CD14-positive monocyte (primary cell): ENCODE measurements at regions not wholly inside any gene's neighbourhood (a gene's known extent, or its start where the extent isn't known, plus 50 kb on each side); places are given as distances from the start of the nearest gene placed in this dataset.

ENCODE experiments used
- DNase-seq, 3 donors: peaks; one replicate each; pipeline ENCODE4 v3.0.0-alpha.2; 2011 to 2022
- H2AFZ ChIP-seq: 2 replicates; pipeline ENCODE4 v1.6.0; 2012; ENCODE audit warnings: mild to moderate bottlenecking, low read depth, low read length, inconsistent platforms; ENCODE audit not compliant: insufficient read depth, poor library complexity, severe bottlenecking
- H3K27ac ChIP-seq, 2 donors: 1 replicate in 1 of 2; 2 replicates in 1 of 2; pipeline ENCODE4 v1.5.1; 2012 to 2013; ENCODE audit warnings: low read length in 2 of 2, control low read depth in 1 of 2, inconsistent platforms in 1 of 2, low read depth in 1 of 2, mild to moderate bottlenecking in 1 of 2
- H3K27me3 ChIP-seq, 2 donors: one replicate each; pipeline versions ENCODE4 v1.6.0 to v1.6.1; 2011 to 2013; ENCODE audit warnings: low read length in 2 of 2; ENCODE audit not compliant: control insufficient read depth in 2 of 2, insufficient read depth in 2 of 2
- H3K36me3 ChIP-seq, 2 donors: replicated peaks in 1 of 2; 1 replicate in 1 of 2; 2 replicates in 1 of 2; pipeline versions ENCODE4 v1.5.1 to v1.6.1; 2012 to 2013; ENCODE audit warnings: low read length in 2 of 2, control low read depth in 1 of 2, inconsistent platforms in 1 of 2, mild to moderate bottlenecking in 1 of 2; ENCODE audit not compliant: insufficient read depth in 2 of 2, control insufficient read depth in 1 of 2
- H3K4me1 ChIP-seq, 2 donors: 1 replicate in 1 of 2; 2 replicates in 1 of 2; pipeline versions ENCODE4 v1.5.1 to v1.6.1; 2012 to 2013; ENCODE audit warnings: low read length in 2 of 2, control low read depth in 1 of 2, inconsistent platforms in 1 of 2, mild to moderate bottlenecking in 1 of 2, moderate library complexity in 1 of 2; ENCODE audit not compliant: insufficient read depth in 2 of 2, control insufficient read depth in 1 of 2
- H3K4me2 ChIP-seq: replicated peaks from 2 replicates; pipeline ENCODE3; 2012; ENCODE audit warnings: low read length, moderate library complexity, mild to moderate bottlenecking; ENCODE audit not compliant: poor library complexity, severe bottlenecking; ENCODE audit errors: extremely low read depth
- H3K4me3 ChIP-seq, 3 experiments: fragments of 200-600 bp in 1 of 3; sonication (generic) in 1 of 3; replicated peaks in 1 of 3; 1 replicate in 2 of 3; 2 replicates in 1 of 3; pipeline ENCODE4 v1.5.1; 2011 to 2013; ENCODE audit warnings: low read length in 3 of 3, mild to moderate bottlenecking in 3 of 3, control low read depth in 2 of 3, low read depth in 2 of 3, inconsistent platforms in 1 of 3, moderate library complexity in 1 of 3
- H3K79me2 ChIP-seq: 2 replicates; pipeline ENCODE4 v1.6.0; 2012; ENCODE audit warnings: mild to moderate bottlenecking, control low read depth, inconsistent platforms, low read length, moderate library complexity; ENCODE audit not compliant: insufficient read depth
- H3K9ac ChIP-seq: 2 replicates; pipeline ENCODE4 v1.6.0; 2017; ENCODE audit warnings: low read length, mild to moderate bottlenecking; ENCODE audit not compliant: insufficient read depth, poor library complexity, severe bottlenecking
- H3K9me3 ChIP-seq, 2 donors: replicated peaks in 1 of 2; 1 replicate in 1 of 2; 2 replicates in 1 of 2; pipeline versions ENCODE4 v1.5.1 to v1.6.1; 2012 to 2013; ENCODE audit warnings: low read length in 2 of 2, control low read depth in 1 of 2; ENCODE audit not compliant: control insufficient read depth in 1 of 2, insufficient read depth in 1 of 2
- H4K20me1 ChIP-seq: 2 replicates; pipeline ENCODE4 v1.6.0; 2012; ENCODE audit warnings: mild to moderate bottlenecking, low read length, control low read depth, moderate library complexity; ENCODE audit not compliant: insufficient read depth
- H3K27ac Mint-ChIP-seq, 7 donors: one replicate each; pipeline ENCODE4 v1.8.0; 2020; ENCODE audit warnings: mild to moderate bottlenecking in 7 of 7, mixed read lengths in 7 of 7, moderate library complexity in 6 of 7, inconsistent platforms in 2 of 7
- H3K27me3 Mint-ChIP-seq, 3 donors: one replicate each; pipeline ENCODE4 v1.8.0; 2021 to 2022; ENCODE audit warnings: low read depth in 3 of 3, mild to moderate bottlenecking in 3 of 3, mixed read lengths in 3 of 3, moderate library complexity in 3 of 3, inconsistent platforms in 1 of 3
- H3K36me3 Mint-ChIP-seq, 2 donors: one replicate each; pipeline ENCODE4 v1.8.0; 2020; ENCODE audit warnings: mixed read lengths in 2 of 2, inconsistent platforms in 1 of 2, mild to moderate bottlenecking in 1 of 2
- H3K4me1 Mint-ChIP-seq: one replicate; pipeline ENCODE4 v1.8.0; 2020; ENCODE audit warnings: mild to moderate bottlenecking, mixed read lengths
- H3K4me3 Mint-ChIP-seq, 2 donors: one replicate each; pipeline ENCODE4 v1.8.0; 2020; ENCODE audit warnings: mild to moderate bottlenecking in 2 of 2, mixed read lengths in 2 of 2, moderate library complexity in 1 of 2
- H3K9me3 Mint-ChIP-seq, 7 donors: one replicate each; pipeline ENCODE4 v1.8.0; 2020 to 2022; ENCODE audit warnings: mixed read lengths in 7 of 7, mild to moderate bottlenecking in 6 of 7, moderate library complexity in 6 of 7, inconsistent platforms in 2 of 7
- CTCF ChIP-seq: fragments of 200-600 bp; IDR thresholded peaks from one replicate; pipeline ENCODE4 v1.8.0; 2022; ENCODE audit warnings: antibody characterized with exemption, mild to moderate bottlenecking
- WGBS: methylation state at CpG from one replicate; pipeline ENCODE4 v1.1.5; 2013; ENCODE audit warnings: missing lambda C conversion rate; ENCODE audit not compliant: insufficient coverage; 5-methylcytosine and 5-hydroxymethylcytosine counted together
- intact Hi-C, 2 donors: fragments of 100-400 bp; cut with micrococcal nuclease; formaldehyde crosslinking; loops; one replicate each; pipeline versions ENCODE4 v1.15.0 to v1.15.1; 2023

GRCh38 chr18:30139631-30140287 is 902.8 kb downstream of the DSC3 start:
- no peak for DNase-seq
- H3K27me3 Mint-ChIP-seq: no peaks in the 10 kb centered on the region
- intact Hi-C loops: no loop called here
- no peaks in the 10 kb centered on the region for H3K79me2 ChIP-seq
- no peak overlapping the region for H2AFZ ChIP-seq
- H3K9ac ChIP-seq: no peak overlapping the region
- H3K4me1 ChIP-seq: no peaks in the 10 kb centered on the region
- H3K4me1 Mint-ChIP-seq: no peaks in the 10 kb centered on the region
- no peak overlapping the region for H3K4me2 ChIP-seq
- no peaks in the 10 kb centered on the region for H3K27me3 ChIP-seq
- no peak overlapping the region for H3K4me3 ChIP-seq
- no peak for TF ChIP-seq CTCF
- no peak overlapping the region for H3K27ac Mint-ChIP-seq
- peaks cover 2 to 22% (median 10%) of the 10 kb centered on the region in 7 donors for H3K9me3 Mint-ChIP-seq
- H3K9me3 ChIP-seq: peaks cover 19 to 30% of the 10 kb centered on the region in 2 donors
- H3K36me3 ChIP-seq: no peaks in the 10 kb centered on the region
- no peaks in the 10 kb centered on the region for H3K36me3 Mint-ChIP-seq
- WGBS: 75% methylated on average over 4 of the region's 5 CpGs
- H4K20me1 ChIP-seq: no peaks in the 10 kb centered on the region
- no peak overlapping the region for H3K4me3 Mint-ChIP-seq
- no peak overlapping the region for H3K27ac ChIP-seq

- H3K4me3 Mint-ChIP-seq: no peak overlapping the region
- no peak overlapping the region for H3K9ac ChIP-seq
- no peak overlapping the region for H2AFZ ChIP-seq
- no peaks in the 10 kb centered on the region for H3K79me2 ChIP-seq
- intact Hi-C loops: no loop called here
- H3K4me1 ChIP-seq: no peaks in the 10 kb centered on the region
- no peak for TF ChIP-seq CTCF
- H3K9me3 ChIP-seq: peaks cover 17% of the 10 kb centered on the region in 2 donors
- H3K27ac ChIP-seq: no peak overlapping the region
- 88% methylated on average over 2 of the region's 4 CpGs for WGBS
- no peaks in the 10 kb centered on the region for H3K36me3 Mint-ChIP-seq
- no peaks in the 10 kb centered on the region for H3K36me3 ChIP-seq
- no peaks in the 10 kb centered on the region for H3K27me3 ChIP-seq
- H4K20me1 ChIP-seq: no peaks in the 10 kb centered on the region
- no peak overlapping the region for H3K4me2 ChIP-seq
- peaks cover 3 to 15% (median 6%) of the 10 kb centered on the region in 7 donors for H3K9me3 Mint-ChIP-seq
- H3K27me3 Mint-ChIP-seq: peaks cover 0 to 1% (median 0%) of the 10 kb centered on the region in 3 donors
- no peaks in the 10 kb centered on the region for H3K4me1 Mint-ChIP-seq
- no peak overlapping the region for H3K27ac Mint-ChIP-seq
- no peak overlapping the region for H3K4me3 ChIP-seq
- DNase-seq: no peak
Observed at GRCh38 chr18:30135938-30136337, 906.6 kb downstream of the DSC3 start.
